NB4 (cell line): ENCODE measurements at regions not wholly inside any gene's neighbourhood (a gene's known extent, or its start where the extent isn't known, plus 50 kb on each side); places are given as distances from the start of the nearest gene placed in this dataset.

Source experiments
- CTCF ChIP-seq: IDR thresholded peaks from one replicate; pipeline ENCODE4 v1.5.1; 2012; ENCODE audit warnings: low read depth, low read length
- MAX ChIP-seq: IDR thresholded peaks from 2 replicates; pipeline ENCODE4 v1.6.1; 2011; ENCODE audit warnings: low read depth, low read length
- MYC ChIP-seq: IDR thresholded peaks from 2 replicates; pipeline ENCODE4 v1.6.1; 2011; ENCODE audit warnings: low read depth, low read length
- POLR2A ChIP-seq: IDR thresholded peaks from 2 replicates; pipeline ENCODE4 v1.6.1; 2011; ENCODE audit warnings: mild to moderate bottlenecking; ENCODE audit not compliant: insufficient read length; ENCODE audit errors: extremely low read depth

- TF ChIP-seq CTCF = no peak
- TF ChIP-seq POLR2A = no peak
- no peak for TF ChIP-seq MYC
- no peak for TF ChIP-seq MAX
These were observed 872.5 kb upstream of the SLIT2 start for GRCh38 chr4:19379191-19379708.
